ENCODE measurements at regions not wholly inside any gene's neighbourhood (a gene's known extent, or its start where the extent isn't known, plus 50 kb on each side); places are given as distances from the start of the nearest gene placed in this dataset.

DNA sequence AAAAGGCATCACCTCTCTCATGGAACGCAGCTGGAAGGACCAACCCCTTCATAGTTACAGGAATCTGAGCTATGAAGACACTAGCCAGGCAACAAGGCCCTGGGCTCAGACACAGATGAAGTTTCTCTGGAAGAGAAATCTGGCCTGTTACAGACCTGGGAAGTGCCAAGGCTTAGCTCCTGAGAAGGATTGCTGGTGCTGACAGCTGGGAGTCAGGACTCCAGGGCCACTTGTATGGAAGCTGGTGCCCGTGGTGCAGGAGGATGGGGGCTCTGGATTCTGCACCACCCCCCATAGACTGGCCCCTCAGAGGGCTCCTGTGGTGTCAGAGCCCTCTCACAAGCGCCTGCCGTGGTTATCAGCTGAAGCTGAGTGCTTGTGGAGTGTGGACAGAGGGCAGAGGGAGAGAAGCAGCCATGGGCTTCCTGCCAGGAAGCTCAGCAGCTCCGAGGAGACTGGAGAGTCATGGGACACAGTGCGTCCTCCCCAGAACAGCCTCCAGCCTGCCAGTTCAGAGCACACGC lies 87.3 kb upstream of the LCLAT1 start:
- no peak for TF ChIP-seq CTCF (IDR thresholded peaks at IDR 0.05; ENCODE audit: insufficient read depth, low read length, missing control alignments)
- H3K4me3 ChIP-seq (ENCODE audit: low read depth, low read length): no peak overlapping the region
- ChIA-PET POLR2A (interaction anchor here (1.2 kb wide), 1 partner anchor 128 kb away, joined by 3 read pairs; the partner anchor contains the start of gene LBH), CTCF (interaction anchor here (0.8 to 1.8 kb wide), 6 partner anchors 13 to 352 kb away, joined by 3 to 5 read pairs (median 4); no protein-coding TSS in a partner anchor)
- DNase-seq (ENCODE audit: low read depth, low spot score): no peak

DNA sequence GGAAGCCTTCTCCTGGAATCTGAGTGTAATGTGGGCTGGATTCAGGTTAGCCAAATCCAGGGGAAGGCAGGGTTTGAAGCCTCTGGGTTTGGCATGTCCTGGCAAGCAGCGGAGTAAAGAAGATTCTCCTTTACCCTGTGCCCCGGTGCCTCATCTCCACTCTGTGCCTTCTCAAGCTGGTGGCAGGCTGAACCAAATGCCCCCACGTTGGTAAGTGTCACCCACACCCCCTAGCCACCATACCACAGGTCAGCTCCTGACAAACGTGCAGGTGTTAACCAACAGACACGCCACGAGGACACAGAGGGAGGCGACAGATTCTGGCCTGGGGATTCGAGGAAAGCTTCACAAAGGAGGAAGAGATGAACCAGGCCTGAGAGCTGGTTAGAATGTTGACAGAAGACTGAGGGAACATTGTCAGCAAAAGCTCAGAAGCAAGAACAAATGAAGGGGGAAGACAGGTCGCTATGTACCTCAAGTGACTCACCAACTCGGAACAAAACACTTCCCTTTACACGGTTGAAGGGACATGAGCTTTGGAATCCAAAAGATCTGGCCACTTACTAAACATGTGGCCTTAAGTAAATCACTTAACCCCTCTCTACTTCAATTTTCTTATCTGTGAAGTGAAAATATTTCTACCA lies 85.2 kb upstream of the LCLAT1 start:
- no peak overlapping the region for H3K4me3 ChIP-seq (ENCODE audit: low read depth, low read length)
- no peak for TF ChIP-seq CTCF (IDR thresholded peaks at IDR 0.05; ENCODE audit: insufficient read depth, low read length, missing control alignments)
- POLR2A ChIA-PET: interaction anchor here (0.6 to 2.3 kb wide), 13 partner anchors 10 to 130 kb away, joined by 3 to 12 read pairs (median 5); partner anchors contain the start of gene LBH
- no peak for DNase-seq (ENCODE audit: low read depth, low spot score)
- CTCF ChIA-PET: interaction anchor here (0.7 to 1.4 kb wide), 7 partner anchors 10 to 349 kb away, joined by 3 to 4 read pairs (median 3); no protein-coding TSS in a partner anchor

GRCh38 chr2:30362468-30363081 lies 84.5 kb upstream of the LCLAT1 start:
- CTCF ChIA-PET: interaction anchor here (0.7 to 1.4 kb wide), 9 partner anchors 9 to 349 kb away, joined by 3 to 4 read pairs (median 3); no protein-coding TSS in a partner anchor
- peak; percentile 65 for DNase-seq (ENCODE audit: low read depth, low spot score)

DNA sequence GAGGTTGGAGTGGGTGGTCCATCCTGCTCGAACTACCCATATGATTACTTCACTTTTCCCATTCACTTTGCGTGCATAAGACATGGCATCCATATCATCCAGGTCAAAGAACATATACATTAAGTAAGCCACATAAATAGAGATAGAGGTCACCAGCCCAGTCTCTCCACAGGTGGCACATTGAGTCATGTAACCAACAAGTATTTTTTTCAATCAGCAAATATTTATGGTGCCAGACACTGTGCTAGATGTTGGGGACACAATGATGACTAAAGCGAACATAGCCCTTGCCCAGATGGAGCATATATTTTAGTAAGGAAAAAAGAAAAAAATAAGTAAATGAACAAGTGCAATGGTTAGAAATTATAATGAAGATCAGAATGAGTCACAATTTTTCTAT lies 83.6 kb upstream of the LCLAT1 start:
- no peak for DNase-seq (ENCODE audit: low read depth, low spot score)
- ChIA-PET POLR2A (interaction anchor here (1.7 to 2.3 kb wide), 2 partner anchors 9 to 132 kb away, joined by 5 to 12 read pairs; partner anchors contain the start of gene LBH), CTCF (interaction anchor here (1.0 to 2.1 kb wide), 3 partner anchors 8 to 346 kb away, joined by 3 to 5 read pairs (median 4); no protein-coding TSS in a partner anchor)
- no peak overlapping the region for H3K4me3 ChIP-seq (ENCODE audit: low read depth, low read length)
- TF ChIP-seq CTCF (IDR thresholded peaks at IDR 0.05; ENCODE audit: insufficient read depth, low read length, missing control alignments): no peak

More at GRCh38 chr2:30362468-30363081, 84.5 kb upstream of the LCLAT1 start:
- POLR2A ChIA-PET: interaction anchor here (0.7 to 2.3 kb wide), 14 partner anchors 9 to 131 kb away, joined by 3 to 12 read pairs (median 4); partner anchors contain the start of gene LBH
- TF ChIP-seq CTCF (IDR thresholded peaks at IDR 0.05; ENCODE audit: insufficient read depth, low read length, missing control alignments): no peak
- no peak overlapping the region for H3K4me3 ChIP-seq (ENCODE audit: low read depth, low read length)

- H3K4me3 ChIP-seq (ENCODE audit: low read depth, low read length): no peak overlapping the region
- ChIA-PET POLR2A (interaction anchor here (4.0 kb wide), 1 partner anchor 72 kb away, joined by 16 read pairs; no protein-coding TSS in a partner anchor), CTCF (interaction anchor here (2.1 kb wide), 1 partner anchor 9 kb away, joined by 5 read pairs; no protein-coding TSS in a partner anchor)
- TF ChIP-seq CTCF (IDR thresholded peaks at IDR 0.05; ENCODE audit: insufficient read depth, low read length, missing control alignments): no peak
- no peak for DNase-seq (ENCODE audit: low read depth, low spot score)
These were observed 81.8 kb upstream of the LCLAT1 start for GRCh38 chr2:30365201-30365600.

Measured in AG04449 (cell line).